ENCODE measurements at regions not wholly inside any gene's neighbourhood (a gene's known extent, or its start where the extent isn't known, plus 50 kb on each side); places are given as distances from the start of the nearest gene placed in this dataset.
"Not testable (repeated sequence)": the region's sequence is repeated elsewhere in the genome, so short reads cannot be mapped to it uniquely, and the experiment has no call there.

DNA sequence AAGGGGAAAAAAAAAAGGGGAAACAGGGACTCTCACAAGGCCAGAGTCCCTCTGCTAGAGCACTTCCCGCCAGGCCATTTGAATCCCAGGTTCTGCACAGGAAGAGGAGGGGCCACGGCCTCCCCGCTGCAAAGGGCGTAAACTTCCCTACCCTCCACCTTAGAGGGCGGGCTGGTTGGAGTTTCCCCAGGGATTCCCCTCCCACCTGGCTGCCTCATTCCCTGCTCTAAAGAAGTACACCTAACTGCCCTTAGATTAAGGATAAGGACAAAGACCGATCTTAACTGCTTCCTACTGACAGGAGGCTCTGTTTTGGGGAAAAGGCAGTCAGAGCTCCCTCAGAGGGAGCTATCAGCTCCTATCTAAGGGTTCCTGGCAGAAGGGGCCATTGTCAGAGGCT lies 102.0 kb upstream of the ARMC3 start:
- no peak for DNase-seq (ENCODE audit: low read depth in 2 of 3, low spot score in 2 of 3)

DNA sequence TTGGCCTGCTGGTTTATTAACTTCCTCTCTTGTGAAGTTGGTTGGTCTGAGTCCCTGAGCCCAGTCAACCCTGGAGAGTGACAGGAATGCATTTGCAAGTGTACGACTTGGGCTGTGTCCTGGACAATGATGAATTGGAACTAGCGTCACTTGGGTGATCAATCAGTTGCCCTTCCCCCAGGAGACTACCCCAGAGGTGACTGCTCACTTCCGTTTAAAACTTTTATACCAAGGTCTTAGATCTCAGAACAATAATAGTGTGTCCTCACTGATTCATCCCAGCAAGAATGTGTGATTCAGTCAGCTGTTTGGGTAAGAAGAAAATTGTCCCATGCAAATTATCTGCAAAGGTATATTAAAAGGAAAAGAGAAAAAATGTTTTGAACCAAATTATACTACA lies 102.9 kb upstream of the ARMC3 start:
- no peak for DNase-seq (ENCODE audit: low read depth in 2 of 3, low spot score in 2 of 3)

GRCh38 chr10:22824520-22824919 lies 103.3 kb upstream of the ARMC3 start:
- DNase-seq (ENCODE audit: low read depth in 2 of 3, low spot score in 2 of 3), result no peak

GRCh38 chr10:22823109-22823508 lies 104.7 kb upstream of the ARMC3 start:
- DNase-seq (ENCODE audit: low read depth in 2 of 3, low spot score in 2 of 3), result no peak

GRCh38 chr10:22821921-22822320 lies 105.9 kb upstream of the ARMC3 start:
- not testable (repeated sequence) for DNase-seq (ENCODE audit: low read depth in 2 of 3, low spot score in 2 of 3)

DNA sequence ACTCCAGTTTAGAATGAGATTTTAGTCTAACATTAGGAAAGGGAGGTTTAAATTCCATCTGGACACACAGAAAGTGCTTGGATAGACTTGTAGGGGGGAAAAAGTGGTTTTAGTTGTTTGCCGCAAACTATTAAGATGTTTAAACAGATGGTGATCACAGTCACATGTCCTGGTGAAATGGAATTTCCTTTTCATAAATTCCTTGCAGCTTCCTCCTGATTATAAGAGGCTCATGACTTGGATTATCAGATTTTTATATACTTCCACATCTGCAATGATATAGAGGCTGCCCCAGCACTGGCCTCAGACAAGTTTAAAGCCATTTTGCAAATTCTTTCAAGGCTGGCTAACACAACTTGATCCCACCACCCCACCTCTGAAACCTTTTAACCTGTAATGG lies 106.4 kb upstream of the ARMC3 start:
- DNase-seq (ENCODE audit: low read depth in 2 of 3, low spot score in 2 of 3), result no peak

- peak in 2 of 3 donors; percentile 27 to 29 for DNase-seq (ENCODE audit: low read depth in 2 of 3, low spot score in 2 of 3)
Observed at GRCh38 chr10:22816298-22816653, 101.9 kb upstream of the PIP4K2A start.

- DNase-seq (ENCODE audit: low read depth in 2 of 3, low spot score in 2 of 3), result no peak
Observed at GRCh38 chr10:22810643-22811465, 96.5 kb upstream of the PIP4K2A start.

DNA sequence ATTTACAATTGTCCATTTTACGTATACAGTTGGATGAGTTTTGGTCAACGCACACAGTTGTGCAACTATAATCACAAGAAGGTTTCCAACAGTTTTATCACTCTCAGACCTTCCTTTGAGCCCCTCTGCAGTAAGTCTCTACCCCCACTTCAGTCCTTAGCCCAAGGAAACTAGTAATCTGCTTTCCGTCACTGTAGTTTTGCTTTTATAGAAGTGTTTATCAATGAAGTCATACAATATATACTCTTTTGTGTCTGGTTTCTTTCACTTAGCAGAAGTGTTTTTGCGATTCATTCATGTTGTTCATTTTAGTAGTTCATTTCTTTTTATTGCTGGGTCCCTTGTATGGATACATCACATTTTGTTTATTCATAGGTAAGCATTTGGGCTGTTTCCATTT lies 92.9 kb upstream of the PIP4K2A start:
- DNase-seq (ENCODE audit: low read depth in 2 of 3, low spot score in 2 of 3), result no peak

DNA sequence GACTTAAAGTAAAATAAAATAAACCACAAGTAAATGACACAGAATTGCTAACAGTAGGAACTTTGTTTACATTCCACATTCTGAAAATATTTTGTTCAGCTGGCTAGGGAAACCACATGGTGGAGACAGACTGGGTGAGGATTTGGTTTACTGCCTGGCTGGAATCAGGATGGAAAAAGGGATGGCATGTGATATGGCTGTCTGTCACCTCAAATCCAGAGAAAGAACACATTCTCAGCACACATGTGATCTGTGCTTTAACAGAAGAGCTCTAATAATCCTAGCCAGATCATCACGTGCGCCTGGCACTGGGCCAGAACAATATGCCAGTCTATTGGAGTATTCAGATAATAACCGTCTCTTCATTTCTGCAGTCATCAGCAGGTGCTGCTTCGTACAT lies 90.9 kb upstream of the PIP4K2A start:
- DNase-seq (ENCODE audit: low read depth in 2 of 3, low spot score in 2 of 3), result no peak

DNA sequence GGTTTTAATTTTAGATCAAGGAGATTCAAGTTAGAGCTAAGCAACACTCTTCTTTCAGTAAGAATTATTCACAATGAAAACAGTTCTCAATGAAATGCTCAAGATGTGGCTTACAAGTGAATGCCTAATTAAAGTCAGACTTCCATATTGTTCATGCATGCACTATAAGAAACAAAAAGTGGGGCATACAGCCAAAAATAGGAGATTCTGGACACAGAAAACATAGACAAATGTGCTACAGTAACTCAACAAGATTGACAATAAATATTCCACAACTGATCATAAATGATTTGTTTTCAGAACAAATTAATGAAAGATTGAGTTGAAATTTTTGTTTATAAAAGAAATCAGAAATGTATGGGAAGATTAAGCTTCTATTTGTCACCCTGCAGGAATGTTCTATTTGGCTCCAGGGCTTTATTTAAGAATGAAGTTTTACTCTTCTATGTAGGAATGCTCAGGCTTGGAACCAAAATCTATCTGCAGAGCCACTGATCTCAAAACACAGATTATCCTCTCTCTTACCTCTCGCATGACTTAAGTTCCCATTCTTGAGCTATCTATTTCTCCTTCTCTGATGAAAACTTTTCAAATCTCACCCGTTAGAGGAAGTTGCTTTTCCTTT lies 89.0 kb upstream of the PIP4K2A start:
- DNase-seq (ENCODE audit: low read depth in 2 of 3, low spot score in 2 of 3), result no peak

DNA sequence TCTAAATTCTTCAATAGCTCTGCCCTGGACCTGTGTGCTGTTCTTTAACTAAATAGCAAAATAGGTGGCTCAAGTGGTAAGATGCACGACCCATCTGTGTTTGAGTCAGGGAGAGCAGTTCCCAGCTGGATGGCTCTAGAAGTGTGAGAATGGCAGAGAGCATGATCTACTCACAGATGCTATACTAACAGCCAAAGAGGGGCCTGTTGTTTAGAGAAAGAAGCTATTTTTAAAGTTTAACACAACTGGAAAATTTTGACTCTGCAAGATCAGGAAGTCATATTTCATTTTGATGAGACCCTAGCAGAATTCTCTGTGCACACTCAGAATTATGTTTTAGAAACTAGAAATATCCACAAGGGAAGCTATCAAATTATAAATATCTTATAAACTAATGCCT lies 87.4 kb upstream of the PIP4K2A start:
- peak in 1 of 3 donors; percentile 8 for DNase-seq (ENCODE audit: low read depth in 2 of 3, low spot score in 2 of 3)

DNA sequence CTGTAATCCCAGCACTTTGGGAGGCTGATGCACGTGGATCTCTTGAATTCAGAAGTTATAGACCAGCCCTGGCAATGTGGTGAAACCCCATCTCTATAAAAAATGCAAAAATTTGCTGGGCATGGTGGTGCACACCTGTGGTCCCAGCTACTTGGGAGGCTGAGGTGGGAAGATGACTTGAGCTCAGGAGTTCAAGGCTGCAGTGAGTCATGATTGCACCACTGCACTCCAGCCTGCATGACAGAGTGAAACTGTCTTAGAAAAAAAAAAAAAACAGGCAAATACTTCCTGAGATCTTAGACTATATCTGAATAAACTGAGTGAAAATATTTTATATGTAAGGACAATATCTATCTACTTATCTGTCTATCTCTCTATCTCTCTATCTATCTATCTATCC lies 83.4 kb upstream of the PIP4K2A start:
- DNase-seq (ENCODE audit: low read depth in 2 of 3, low spot score in 2 of 3), result not testable (repeated sequence)

DNA sequence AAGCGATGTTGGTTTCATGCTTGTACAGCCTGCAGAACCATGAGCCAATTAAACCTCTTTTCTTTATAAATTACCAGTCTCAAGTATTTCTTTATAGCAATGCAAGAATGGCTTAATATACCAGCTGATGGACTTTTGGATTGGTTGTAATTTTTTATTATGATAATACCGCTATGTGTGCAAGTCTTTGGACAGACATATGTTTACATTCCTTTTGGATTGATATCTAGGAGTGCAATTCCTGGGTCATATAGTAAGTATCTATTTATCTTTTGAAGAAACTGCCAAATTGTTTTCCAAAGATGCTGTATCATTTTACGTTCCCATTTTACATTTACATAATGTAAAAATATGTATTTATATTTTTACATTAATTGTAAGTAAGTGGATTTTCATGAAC lies 81.2 kb upstream of the PIP4K2A start:
- DNase-seq (ENCODE audit: low read depth in 2 of 3, low spot score in 2 of 3), result no peak

DNA sequence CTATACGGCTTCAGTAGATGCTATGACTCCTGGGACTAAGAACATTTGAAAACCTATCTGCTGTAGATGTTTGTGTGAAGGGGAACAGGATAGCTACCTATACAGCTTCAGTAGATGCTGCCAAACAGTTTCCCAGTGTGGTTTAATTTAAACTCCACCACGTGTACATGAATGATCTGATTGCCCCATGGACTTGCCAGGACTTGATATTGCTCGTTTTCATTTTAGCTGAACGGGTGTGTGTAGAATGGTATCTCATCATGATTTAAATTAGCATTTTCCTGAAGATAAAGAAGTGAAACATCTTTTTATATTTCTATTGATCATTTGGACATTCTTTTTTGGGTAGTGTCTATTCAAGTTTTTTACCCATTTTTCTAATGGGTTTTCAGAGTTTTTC lies 77.8 kb upstream of the PIP4K2A start:
- no peak for DNase-seq (ENCODE audit: low read depth in 2 of 3, low spot score in 2 of 3)

GRCh38 chr10:22791665-22792064 lies 77.3 kb upstream of the PIP4K2A start:
- DNase-seq (ENCODE audit: low read depth in 2 of 3, low spot score in 2 of 3), result no peak

DNA sequence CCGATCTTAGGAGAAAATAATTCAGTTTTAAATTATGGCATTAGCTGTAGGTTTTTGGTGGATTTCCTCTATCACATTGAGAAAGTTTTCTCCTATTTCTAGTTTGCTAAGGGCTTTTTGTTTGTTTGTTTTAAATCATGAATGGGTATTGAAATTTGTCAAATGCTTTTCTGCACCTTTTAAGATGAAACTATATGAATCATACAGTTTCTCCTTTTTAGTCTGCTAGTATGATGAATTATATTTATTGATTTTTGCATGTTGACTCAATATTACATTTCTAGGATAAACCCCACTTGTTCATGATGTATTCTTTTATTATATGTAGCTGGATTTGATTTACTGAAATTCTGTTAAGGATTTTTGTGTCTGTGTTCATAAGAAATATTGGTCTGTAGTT lies 70.3 kb upstream of the PIP4K2A start:
- no peak for DNase-seq (ENCODE audit: low read depth in 2 of 3, low spot score in 2 of 3)

DNA sequence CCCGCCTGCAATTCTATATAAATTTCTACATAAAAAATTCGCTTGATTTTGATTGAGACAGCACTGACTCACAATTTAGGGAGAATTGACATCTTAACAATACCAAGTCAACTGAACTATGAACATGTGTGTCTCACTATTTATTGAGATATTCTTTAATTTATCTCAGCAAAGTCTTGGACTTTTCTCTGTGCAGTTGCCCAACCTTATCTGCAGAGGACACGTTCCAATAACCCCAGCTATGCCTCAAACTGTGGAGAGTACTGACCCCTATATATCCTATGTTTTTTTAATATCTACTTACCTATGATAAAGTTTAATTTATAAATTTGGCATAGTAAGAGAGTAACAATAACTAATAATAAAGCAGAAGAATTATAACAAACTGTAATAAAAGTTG lies 69.4 kb upstream of the PIP4K2A start:
- no peak for DNase-seq (ENCODE audit: low read depth in 2 of 3, low spot score in 2 of 3)

DNA sequence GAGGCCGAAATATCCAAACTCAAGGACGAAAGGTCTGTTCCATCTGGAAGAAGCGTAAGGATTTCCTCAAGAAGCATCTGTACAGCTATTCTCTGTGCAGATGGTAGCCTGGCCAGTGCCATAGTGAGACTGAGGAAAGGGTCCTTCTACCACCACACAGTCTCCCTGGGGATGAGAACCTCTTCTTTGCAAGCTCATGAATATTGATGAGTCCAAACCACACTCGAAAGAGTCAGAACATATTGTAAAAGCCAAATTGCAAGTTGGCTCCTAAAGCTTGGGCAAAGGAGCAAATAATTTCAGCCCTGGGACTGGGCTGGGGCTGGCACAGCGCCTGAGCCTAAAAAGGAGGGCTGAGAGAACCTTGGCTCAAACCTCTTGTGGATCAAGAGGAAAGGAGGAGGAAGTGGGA lies 66.1 kb upstream of the PIP4K2A start:
- DNase-seq (ENCODE audit: low read depth in 2 of 3, low spot score in 2 of 3), result no peak

GRCh38 chr10:22779331-22780019 lies 65.1 kb upstream of the PIP4K2A start:
- no peak for DNase-seq (ENCODE audit: low read depth in 2 of 3, low spot score in 2 of 3)

DNA sequence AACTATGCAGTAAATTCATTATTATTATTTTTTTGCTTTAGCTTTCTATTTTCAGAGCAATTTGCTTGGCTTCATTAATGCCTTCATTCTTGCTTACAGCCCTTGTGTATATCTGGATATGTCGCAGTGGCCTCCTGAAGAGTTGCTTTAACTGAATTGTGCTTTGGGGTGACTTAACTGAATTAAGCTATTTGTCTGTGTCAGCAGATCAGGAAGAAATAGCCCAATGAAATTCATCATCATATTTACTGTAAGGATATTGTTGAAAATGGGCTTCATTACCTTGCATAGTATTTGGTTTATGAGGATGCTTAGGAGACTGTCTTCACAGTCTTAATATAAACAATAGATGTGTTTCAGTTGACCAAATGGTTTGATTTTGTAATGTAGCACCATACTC lies 59.7 kb upstream of the PIP4K2A start:
- DNase-seq (ENCODE audit: low read depth in 2 of 3, low spot score in 2 of 3), result no peak

GRCh38 chr10:22771631-22772030 lies 57.3 kb upstream of the PIP4K2A start:
- DNase-seq (ENCODE audit: low read depth in 2 of 3, low spot score in 2 of 3), result not testable (repeated sequence)
